Fibroblast of skin of back (primary cell): ENCODE measurements at regions not wholly inside any gene's neighbourhood (a gene's known extent, or its start where the extent isn't known, plus 50 kb on each side); places are given as distances from the start of the nearest gene placed in this dataset.

Experiments
- DNase-seq: peaks from one replicate; pipeline ENCODE4 v3.0.0-alpha.2; 2013

GRCh38 chr4:11685481-11685880, 256.8 kb upstream of the HS3ST1 start:
- no peak for DNase-seq

GRCh38 chr4:11675051-11675800, 246.5 kb upstream of the HS3ST1 start:
- DNase-seq = peak; percentile 19

- no peak for DNase-seq
These were observed 241.6 kb upstream of the HS3ST1 start for GRCh38 chr4:11670304-11670703.

GRCh38 chr4:11669156-11669555, 240.5 kb upstream of the HS3ST1 start:
- peak; percentile 27 for DNase-seq

- DNase-seq = peak; percentile 2
These were observed 234.4 kb upstream of the HS3ST1 start for GRCh38 chr4:11663114-11663513.

- DNase-seq = no peak
These were observed 222.3 kb upstream of the HS3ST1 start for GRCh38 chr4:11650801-11651596.

GRCh38 chr4:11647433-11647832, 218.7 kb upstream of the HS3ST1 start:
- DNase-seq = no peak

- peak; percentile 55 for DNase-seq
These were observed 214.4 kb upstream of the HS3ST1 start for GRCh38 chr4:11643081-11643480.

GRCh38 chr4:11640584-11640983, 211.9 kb upstream of the HS3ST1 start:
- DNase-seq = no peak

- DNase-seq = no peak
These were observed 207.9 kb upstream of the HS3ST1 start for GRCh38 chr4:11636551-11636950.

- DNase-seq = no peak
These were observed 207.3 kb upstream of the HS3ST1 start for GRCh38 chr4:11636031-11636430.

- DNase-seq = peak; percentile 54
These were observed 206.6 kb upstream of the HS3ST1 start for GRCh38 chr4:11635342-11635741.

- no peak for DNase-seq
These were observed 205.6 kb upstream of the HS3ST1 start for GRCh38 chr4:11634283-11634682.

- DNase-seq = no peak
These were observed 204.7 kb upstream of the HS3ST1 start for GRCh38 chr4:11633430-11633829.

GRCh38 chr4:11632483-11632882, 203.8 kb upstream of the HS3ST1 start:
- no peak for DNase-seq

GRCh38 chr4:11632025-11632424, 203.3 kb upstream of the HS3ST1 start:
- DNase-seq = no peak

- peak; percentile 22 for DNase-seq
These were observed 202.7 kb upstream of the HS3ST1 start for GRCh38 chr4:11631416-11631815.

GRCh38 chr4:11628093-11628725, 199.5 kb upstream of the HS3ST1 start:
- peak; percentile 40 for DNase-seq

GRCh38 chr4:11626066-11626465, 197.4 kb upstream of the HS3ST1 start:
- no peak for DNase-seq

GRCh38 chr4:11625211-11625610, 196.5 kb upstream of the HS3ST1 start:
- no peak for DNase-seq

- no peak for DNase-seq
These were observed 195.7 kb upstream of the HS3ST1 start for GRCh38 chr4:11624370-11624769.

GRCh38 chr4:11623726-11624037, 195.0 kb upstream of the HS3ST1 start:
- DNase-seq = no peak

GRCh38 chr4:11622961-11623725, 194.4 kb upstream of the HS3ST1 start:
- no peak for DNase-seq
